PC-9 (cell line): ENCODE measurements at regions not wholly inside any gene's neighbourhood (a gene's known extent, or its start where the extent isn't known, plus 50 kb on each side); places are given as distances from the start of the nearest gene placed in this dataset.
"Not testable (repeated sequence)": the region's sequence is repeated elsewhere in the genome, so short reads cannot be mapped to it uniquely, and the experiment has no call there.

Source experiments
- BruUV-seq: library from RNA; stranded (reverse); fragments of 400-500 nt; replicated peaks from 2 replicates; lab custom pipeline; 2021; lab: Mats Ljungman, UMichigan
- CTCF ChIA-PET: fragments of 300-600 bp; sonication (Branson Sonifier 250); formaldehyde crosslinking; loops from one replicate; lab custom pipeline; 2022; ENCODE audit warnings: antibody characterized with exemption; lab: Charles Lee
- POLR2A ChIA-PET: fragments of 300-600 bp; sonication (Branson Sonifier 250); formaldehyde crosslinking; loops from one replicate; lab custom pipeline; 2022; ENCODE audit warnings: antibody characterized with exemption; ENCODE audit not compliant: unreplicated experiment; lab: Charles Lee
- DNase-seq, 2 experiments: peaks; one replicate each; pipeline versions ENCODE4 v3.0.0 to v3.0.0-alpha.2; 2015 to 2022; ENCODE audit warnings: mixed read lengths in 1 of 2
- H2AFZ ChIP-seq: fragments of 200-600 bp; sonication (generic); 2 replicates; pipeline ENCODE4 v1.8.1; 2017; ENCODE audit warnings: antibody characterized with exemption
- H3F3A ChIP-seq: fragments of 200-600 bp; sonication (generic); 2 replicates; pipeline ENCODE4 v1.8.1; 2017; ENCODE audit warnings: antibody characterized with exemption, mild to moderate bottlenecking, low read depth; ENCODE audit not compliant: insufficient read depth
- H3K27ac ChIP-seq: fragments of 200-600 bp; sonication (generic); 2 replicates; pipeline ENCODE4 v1.6.1; 2016; ENCODE audit warnings: mixed run types
- H3K27me3 ChIP-seq: fragments of 200-600 bp; sonication (generic); 2 replicates; pipeline ENCODE4 v1.6.1; 2016; ENCODE audit warnings: low read depth, mixed run types; ENCODE audit not compliant: insufficient read depth
- H3K36me3 ChIP-seq: fragments of 200-600 bp; sonication (generic); 2 replicates; pipeline ENCODE4 v1.6.1; 2016; ENCODE audit warnings: low read depth, mixed run types
- H3K4me1 ChIP-seq: fragments of 200-600 bp; sonication (generic); replicated peaks from 2 replicates; pipeline ENCODE4 v1.6.1; 2016; ENCODE audit warnings: mixed run types; ENCODE audit not compliant: insufficient read depth
- H3K4me2 ChIP-seq: fragments of 200-600 bp; sonication (generic); 2 replicates; pipeline ENCODE4 v1.6.1; 2017; ENCODE audit warnings: mixed run types
- H3K4me3 ChIP-seq: fragments of 200-600 bp; sonication (generic); 2 replicates; pipeline ENCODE4 v1.6.1; 2016; ENCODE audit warnings: mixed run types
- H3K79me2 ChIP-seq: fragments of 200-600 bp; sonication (generic); 2 replicates; pipeline ENCODE4 v1.6.1; 2017; ENCODE audit warnings: low read depth, mixed run types
- H3K9me2 ChIP-seq: fragments of 200-600 bp; sonication (generic); 2 replicates; pipeline ENCODE4 v1.8.1; 2017; ENCODE audit warnings: mild to moderate bottlenecking; ENCODE audit not compliant: insufficient read depth
- H3K9me3 ChIP-seq: fragments of 200-600 bp; sonication (generic); 2 replicates; pipeline ENCODE4 v1.8.1; 2016; ENCODE audit warnings: low read depth; ENCODE audit not compliant: insufficient read depth
- H4K20me1 ChIP-seq: fragments of 200-600 bp; sonication (generic); 2 replicates; pipeline ENCODE4 v1.8.1; 2017; ENCODE audit not compliant: insufficient read depth
- CTCF ChIP-seq: fragments of 200-600 bp; sonication (generic); conservative IDR thresholded peaks from 2 replicates; pipeline ENCODE4 v1.6.1; 2017; ENCODE audit warnings: mixed run types, antibody characterized with exemption, mild to moderate bottlenecking, moderate library complexity
- EZH2 ChIP-seq: fragments of 200-600 bp; sonication (generic); IDR thresholded peaks from 2 replicates; pipeline ENCODE4 v1.8.0; 2017; ENCODE audit warnings: antibody characterized with exemption, low read depth
- intact Hi-C: fragments of 100-400 bp; cut with micrococcal nuclease; formaldehyde crosslinking; loops from one replicate; pipeline ENCODE4 v1.10.0; 2022; ENCODE audit not compliant: unreplicated experiment

- Histone ChIP-seq H3F3A (no peaks in the 10 kb centered on the region), H2AFZ (no peak overlapping the region), H3K4me2 (no peak overlapping the region), H3K4me1 (no peaks in the 10 kb centered on the region), H3K27me3 (no peaks in the 10 kb centered on the region), H3K9me2 (no peaks in the 10 kb centered on the region), H3K27ac (no peak overlapping the region), H3K36me3 (no peaks in the 10 kb centered on the region), H4K20me1 (no peaks in the 10 kb centered on the region), H3K79me2 (no peaks in the 10 kb centered on the region), H3K9me3 (no peaks in the 10 kb centered on the region), H3K4me3 (no peak overlapping the region)
- no TSS peak for BruUV-seq
- intact Hi-C loops = no loop called here
- CTCF ChIA-PET = no interaction called here
- TF ChIP-seq CTCF (no peak), EZH2 (no peak)
- DNase-seq = no peak
- POLR2A ChIA-PET = no interaction called here
Observed at GRCh38 chr5:50905996-50906570, 239.6 kb downstream of the PARP8 start.

- H3K4me3 ChIP-seq, H3K36me3 ChIP-seq, H2AFZ ChIP-seq, H3K4me2 ChIP-seq, intact Hi-C loops, H3K79me2 ChIP-seq, CTCF ChIA-PET, H3K4me1 ChIP-seq, H3K9me2 ChIP-seq, H3K9me3 ChIP-seq, DNase-seq, H4K20me1 ChIP-seq, H3K27ac ChIP-seq, H3K27me3 ChIP-seq, POLR2A ChIA-PET, H3F3A ChIP-seq, BruUV-seq: not testable (repeated sequence)
Observed at GRCh38 chr5:50920160-50920559, 253.7 kb downstream of the PARP8 start.

GRCh38 chr5:50921366-50922133 is 255.1 kb downstream of the PARP8 start:
- H3K9me2 ChIP-seq = no peaks in the 10 kb centered on the region; the same call in 1 of the 2 replicates
- intact Hi-C loops = no loop called here
- H3K27ac ChIP-seq = no peak overlapping the region
- BruUV-seq = no TSS peak
- H3F3A ChIP-seq = no peaks in the 10 kb centered on the region
- H3K4me2 ChIP-seq = no peak overlapping the region
- H3K79me2 ChIP-seq = no peaks in the 10 kb centered on the region
- CTCF ChIA-PET = no interaction called here
- DNase-seq = no peak
- H4K20me1 ChIP-seq = no peaks in the 10 kb centered on the region
- no peak overlapping the region for H2AFZ ChIP-seq
- H3K9me3 ChIP-seq = no peaks in the 10 kb centered on the region
- POLR2A ChIA-PET = no interaction called here
- no peaks in the 10 kb centered on the region for H3K27me3 ChIP-seq
- H3K4me1 ChIP-seq = no peaks in the 10 kb centered on the region
- TF ChIP-seq CTCF (no peak), EZH2 (no peak)
- no peak overlapping the region for H3K4me3 ChIP-seq
- no peaks in the 10 kb centered on the region for H3K36me3 ChIP-seq
